GM18909 (cell line): ENCODE measurements at regions not wholly inside any gene's neighbourhood (a gene's known extent, or its start where the extent isn't known, plus 50 kb on each side); places are given as distances from the start of the nearest gene placed in this dataset.

Experiments
- ATAC-seq: cut with Tn5 transposase; IDR thresholded peaks from one replicate; pipeline ENCODE4 v1.9.1; 2021; ENCODE audit warnings: mild to moderate bottlenecking; ENCODE audit not compliant: unreplicated experiment, poor library complexity

- no peak for ATAC-seq
Measured at GRCh38 chr9:79149585-79149984, 422.2 kb upstream of the TLE4 start.

DNA sequence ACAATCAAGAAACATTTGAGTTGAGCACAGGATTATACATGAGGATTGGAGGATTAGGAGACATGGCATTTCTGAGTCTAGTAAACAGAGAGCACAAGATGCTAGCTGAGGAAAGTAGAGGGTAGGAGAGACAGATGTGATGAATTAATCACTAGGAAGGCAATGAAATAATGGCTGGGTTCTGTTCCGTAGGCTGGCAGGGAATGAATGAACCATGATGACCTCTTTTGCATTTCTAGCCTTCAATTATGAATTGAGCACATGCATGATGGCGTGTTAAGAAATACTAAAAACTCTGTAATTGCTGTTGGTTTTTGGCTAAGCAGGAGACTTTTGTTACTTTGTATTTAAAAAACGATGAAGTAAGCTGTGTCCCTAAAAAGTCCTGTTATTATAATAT is 420.0 kb upstream of the TLE4 start:
- ATAC-seq, result no peak

DNA sequence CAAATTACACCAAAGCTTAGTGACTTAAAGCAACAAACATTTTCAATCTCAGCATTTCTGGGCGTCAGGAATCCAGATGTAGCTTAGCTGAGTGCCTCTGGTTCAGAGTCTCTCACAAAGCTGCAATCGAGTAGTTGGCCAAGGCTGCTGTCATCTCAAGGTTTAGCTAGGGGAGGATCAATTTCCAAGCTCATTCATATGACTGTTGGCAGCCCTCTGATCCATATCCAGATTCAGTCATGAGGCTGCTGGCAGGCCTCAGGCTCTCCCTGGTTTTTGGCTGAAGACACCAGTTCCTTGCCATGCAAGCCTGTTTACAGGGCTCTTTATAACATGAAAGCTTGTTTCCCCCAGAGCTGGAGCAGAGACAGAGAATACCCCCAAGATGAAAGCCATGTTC is 419.5 kb upstream of the TLE4 start:
- no peak for ATAC-seq

GRCh38 chr9:79154806-79155205 is 417.0 kb upstream of the TLE4 start:
- no peak for ATAC-seq

DNA sequence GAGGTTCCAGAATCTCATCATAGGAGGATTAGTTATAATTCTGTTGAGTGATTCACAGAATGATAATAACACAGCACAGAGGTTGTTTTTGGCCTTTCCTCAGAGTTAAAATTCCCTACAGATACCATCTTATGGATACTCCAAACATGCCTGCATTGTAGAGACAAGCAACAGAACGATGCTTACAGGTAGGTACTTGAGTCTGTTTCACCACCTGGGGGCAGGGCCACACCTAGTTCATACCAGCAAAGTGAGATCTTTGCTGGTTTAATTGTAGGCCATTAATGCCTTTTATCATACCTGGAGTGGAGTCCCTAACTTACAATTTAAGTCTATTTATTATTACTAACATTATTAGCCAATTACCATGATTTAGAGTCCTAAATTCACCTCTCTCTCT is 416.5 kb upstream of the TLE4 start:
- no peak for ATAC-seq

GRCh38 chr9:79163544-79163943 is 408.2 kb upstream of the TLE4 start:
- ATAC-seq, result no peak

DNA sequence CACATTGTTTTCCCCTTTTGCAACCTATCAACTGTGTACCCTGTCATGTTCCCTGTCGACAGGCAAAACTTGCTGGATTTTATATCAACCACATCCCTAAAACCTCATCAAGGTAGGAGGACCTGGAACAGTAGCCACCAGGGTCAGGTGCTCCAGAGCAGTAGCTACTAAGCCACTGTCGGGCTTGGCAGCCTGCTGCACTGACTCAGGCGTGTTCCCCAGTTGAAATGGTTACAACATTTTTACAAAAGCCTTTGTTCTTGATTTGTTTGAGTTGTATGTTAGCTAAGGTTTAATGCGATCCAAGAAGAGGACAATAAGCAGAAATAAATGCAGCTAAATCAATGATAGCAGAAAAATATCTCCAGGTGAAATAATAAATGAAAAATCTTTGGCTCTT is 407.4 kb upstream of the TLE4 start:
- no peak for ATAC-seq

GRCh38 chr9:79165020-79165780 is 406.6 kb upstream of the TLE4 start:
- ATAC-seq, result no peak

- no peak for ATAC-seq
Measured at GRCh38 chr9:79166005-79166404, 405.8 kb upstream of the TLE4 start.

GRCh38 chr9:79170643-79171042 is 401.1 kb upstream of the TLE4 start:
- no peak for ATAC-seq

DNA sequence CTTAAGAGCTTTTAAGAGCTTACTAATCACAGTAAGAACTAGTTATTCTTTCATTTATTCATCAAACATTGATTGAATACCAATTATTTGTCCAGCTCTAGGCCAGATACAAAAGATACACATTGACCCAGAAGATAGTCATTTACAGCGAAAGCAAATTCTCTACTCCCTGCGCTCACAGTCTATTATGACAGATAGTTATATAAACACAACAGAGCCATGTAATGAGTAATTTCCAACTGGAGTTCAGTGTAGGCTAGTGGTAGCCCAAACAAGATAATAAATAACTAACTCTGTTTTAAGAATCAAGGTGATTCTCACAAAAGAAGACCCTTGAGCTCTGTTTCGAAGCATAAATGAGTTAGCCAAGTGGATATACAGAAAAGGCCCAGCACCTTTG is 397.8 kb upstream of the TLE4 start:
- ATAC-seq, result no peak

DNA sequence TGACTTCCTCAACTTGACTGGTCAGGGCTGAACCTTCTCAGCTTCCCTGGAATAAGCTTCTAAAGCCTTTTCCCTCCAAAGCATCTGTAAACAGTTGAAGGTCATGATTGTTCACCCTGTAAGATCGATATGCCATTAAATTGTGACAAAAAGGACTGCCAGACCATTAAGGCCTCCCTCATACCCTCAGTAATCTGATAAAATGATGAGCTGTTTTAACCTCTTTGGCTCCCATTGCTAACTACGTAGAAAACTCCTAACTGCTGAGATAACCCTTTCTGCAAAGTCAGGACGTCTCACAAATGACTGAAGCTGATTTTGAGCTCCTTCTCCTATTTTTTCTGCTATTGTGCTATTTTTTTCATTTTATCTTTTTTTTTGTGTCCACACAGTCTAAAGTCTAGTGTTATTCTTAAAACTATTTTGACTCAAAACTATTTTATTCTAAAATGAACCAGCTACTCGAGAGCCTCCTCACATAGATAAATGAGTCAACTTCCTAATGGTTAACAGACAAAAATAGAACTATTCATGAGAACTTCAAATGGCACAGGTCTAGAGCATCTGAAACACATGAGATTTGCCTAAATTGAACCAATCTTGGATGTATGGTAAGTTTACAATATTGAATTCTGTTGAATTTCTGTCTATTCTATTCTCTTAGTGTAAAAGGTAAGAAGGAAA is 395.6 kb upstream of the TLE4 start:
- no peak for ATAC-seq

GRCh38 chr9:79184831-79185230 is 386.9 kb upstream of the TLE4 start:
- ATAC-seq, result no peak

- no peak for ATAC-seq
Measured at GRCh38 chr9:79185866-79186265, 385.9 kb upstream of the TLE4 start.

DNA sequence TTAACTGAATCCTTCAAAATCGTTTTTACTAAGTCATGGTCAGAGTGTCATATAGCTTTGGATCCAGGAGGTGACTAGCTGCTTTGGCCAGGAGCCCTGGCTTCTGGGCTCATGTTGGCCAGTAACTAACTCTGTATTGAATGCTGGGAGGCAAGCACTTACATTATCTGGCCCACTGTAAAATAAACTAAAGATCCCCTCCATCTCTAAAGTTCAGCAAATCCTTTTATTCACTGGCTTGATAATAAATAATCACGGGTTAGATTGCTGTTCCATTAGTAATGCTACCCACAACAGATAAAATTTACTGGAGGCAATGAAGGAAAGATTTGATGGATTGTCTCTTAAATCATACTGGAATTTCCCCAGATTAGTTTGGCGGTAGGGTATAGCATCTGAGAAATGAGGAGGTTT is 382.2 kb upstream of the TLE4 start:
- ATAC-seq, result no peak

GRCh38 chr9:79193001-79193400 is 378.8 kb upstream of the TLE4 start:
- no peak for ATAC-seq

GRCh38 chr9:79193501-79194223 is 378.1 kb upstream of the TLE4 start:
- no peak for ATAC-seq

GRCh38 chr9:79195879-79196278 is 375.9 kb upstream of the TLE4 start:
- ATAC-seq, result no peak

DNA sequence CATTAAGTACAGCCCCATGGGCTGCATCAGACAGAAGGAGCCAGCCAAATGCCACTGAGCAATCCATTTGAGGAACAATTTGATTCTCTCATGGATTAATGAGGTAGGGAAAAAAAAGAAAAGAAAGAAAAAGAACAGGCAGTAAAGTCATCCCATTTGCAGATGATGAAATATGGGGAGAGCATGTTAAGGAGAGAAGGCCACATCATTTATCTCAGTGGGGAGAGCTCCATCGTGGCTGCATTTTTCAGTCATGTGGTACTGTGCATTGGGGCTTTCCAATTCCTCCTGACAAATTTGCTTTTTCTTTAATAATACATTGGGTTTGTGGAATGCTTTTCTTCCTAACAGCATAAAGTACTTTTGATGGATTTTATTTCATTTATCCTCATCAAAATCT is 375.2 kb upstream of the TLE4 start:
- no peak for ATAC-seq

DNA sequence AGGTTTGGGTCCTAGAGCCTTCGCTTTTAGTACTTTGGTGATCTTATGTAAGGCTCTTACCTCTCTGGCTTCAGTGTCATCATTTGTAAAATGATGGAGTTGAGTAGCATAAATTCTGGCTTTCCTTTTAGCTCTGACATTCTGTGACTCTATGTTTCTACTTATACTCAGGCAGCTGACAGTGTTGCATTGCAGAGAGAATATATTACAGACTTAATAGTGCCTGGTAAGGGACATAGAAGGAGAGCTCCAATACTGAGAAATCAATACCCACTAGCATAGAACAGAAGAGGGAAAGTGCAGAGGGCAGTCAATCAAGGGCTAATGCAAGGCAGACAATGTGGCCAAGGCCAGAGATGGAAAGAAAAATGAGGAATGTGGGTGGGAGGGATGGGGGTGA is 371.4 kb upstream of the TLE4 start:
- no peak for ATAC-seq

DNA sequence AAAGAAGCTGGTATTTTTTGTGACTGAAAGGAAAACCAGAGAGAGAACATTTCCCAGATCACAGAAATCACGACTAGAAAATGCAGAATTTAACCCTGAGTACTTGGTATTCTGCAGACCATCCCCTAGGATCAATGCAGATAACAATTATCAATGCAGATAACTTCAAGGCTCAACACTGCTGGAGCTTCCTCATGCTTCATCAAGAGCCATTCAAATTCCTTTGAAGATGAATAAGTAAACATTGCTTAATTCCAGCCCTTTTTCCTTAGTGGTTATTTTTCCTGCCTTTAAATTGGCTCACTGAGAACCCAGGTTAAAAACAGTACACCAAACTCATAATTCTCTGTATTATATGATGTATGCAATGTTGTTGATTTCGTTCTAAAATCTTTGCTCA is 370.1 kb upstream of the TLE4 start:
- ATAC-seq, result no peak
